Upper lobe of left lung (tissue), 4 donors: ENCODE measurements at regions not wholly inside any gene's neighbourhood (a gene's known extent, or its start where the extent isn't known, plus 50 kb on each side); places are given as distances from the start of the nearest gene placed in this dataset.

ENCODE experiments used
- EP300 ChIP-seq, 4 donors: sonication (generic); formaldehyde crosslinking; IDR thresholded peaks; one replicate each; pipeline ENCODE4 v1.5.1; 2017; ENCODE audit warnings: antibody characterized with exemption in 4 of 4, control low read depth in 2 of 4
- POLR2A ChIP-seq, 4 donors: fragments of 450-650 bp; IDR thresholded peaks; one replicate each; pipeline ENCODE4 v1.5.1; 2016 to 2017; ENCODE audit warnings: antibody characterized with exemption in 4 of 4, mild to moderate bottlenecking in 2 of 4
- POLR2AphosphoS5 ChIP-seq, 2 donors: sonication (generic); formaldehyde crosslinking; IDR thresholded peaks; one replicate each; pipeline ENCODE4 v1.5.1; 2017; ENCODE audit warnings: antibody characterized with exemption in 2 of 2

DNA sequence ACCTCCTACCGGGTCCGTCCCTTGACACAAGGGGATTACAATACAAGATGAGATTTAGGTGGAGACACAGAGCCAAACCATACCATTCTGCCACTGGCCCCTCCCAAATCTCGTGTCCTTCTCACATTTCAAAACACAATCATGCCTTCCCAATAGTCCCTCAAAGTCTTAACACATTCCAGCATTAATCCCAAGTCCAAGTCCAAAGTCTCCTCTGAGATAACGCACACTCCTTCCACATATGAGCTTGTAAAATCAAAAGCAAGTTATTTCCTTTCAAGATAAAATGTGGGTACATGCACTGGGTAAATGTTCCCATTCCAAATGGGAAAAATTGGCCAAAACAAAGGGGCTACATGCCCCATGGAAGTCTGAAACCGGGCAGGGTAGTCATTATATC lies 463.9 kb upstream of the CDH9 start:
- no peak for TF ChIP-seq POLR2A (IDR thresholded peaks at IDR 0.05)
- no peak for TF ChIP-seq EP300 (IDR thresholded peaks at IDR 0.05)
- TF ChIP-seq POLR2AphosphoS5 (IDR thresholded peaks at IDR 0.05), result no peak
